GM12878 (cell line): ENCODE measurements at regions not wholly inside any gene's neighbourhood (a gene's known extent, or its start where the extent isn't known, plus 50 kb on each side); places are given as distances from the start of the nearest gene placed in this dataset.

ENCODE experiments used
- ATAC-seq: fragments of 200-7000 bp; cut with Tn5 transposase; 3 replicates; pipeline ENCODE4 v1.9.1; 2020; ENCODE audit warnings: mild to moderate bottlenecking, moderate library complexity
- BruUV-seq: library from RNA; stranded (reverse); fragments of 400-500 nt; replicated peaks from 2 replicates; lab custom pipeline; 2021; lab: Mats Ljungman, UMichigan
- CTCF ChIA-PET: fragments of 300-600 bp; sonication (Branson Sonifier 250); formaldehyde crosslinking; extraction: SDS; loops from one replicate; lab custom pipeline; 2021; ENCODE audit warnings: inconsistent platforms; lab: Yijun Ruan, JAX
- POLR2A ChIA-PET: fragments of 350-600 bp; formaldehyde crosslinking; extraction: SDS; loops from one replicate; lab custom pipeline; 2021; ENCODE audit warnings: inconsistent platforms; lab: Charles Lee
- RAD21 ChIA-PET: fragments of 300-600 bp; sonication (Branson Sonifier 250); formaldehyde crosslinking; loops from one replicate; lab custom pipeline; 2023; ENCODE audit warnings: antibody characterized with exemption; ENCODE audit not compliant: unreplicated experiment; lab: Charles Lee
- SMC1A ChIA-PET: fragments of 300-600 bp; sonication (Branson Sonifier 250); formaldehyde crosslinking; loops from one replicate; lab custom pipeline; 2023; ENCODE audit not compliant: unreplicated experiment, uncharacterized antibody; lab: Charles Lee
- DNase-seq: peaks from one replicate; pipeline ENCODE4 v3.0.0-alpha.2; 2011; ENCODE audit warnings: low read depth, low spot score
- FAIRE-seq: peaks from 3 replicates; lab custom pipeline; 2011; peaks lifted over from hg19 to GRCh38; lab: Jason Lieb, UNC
- H2AFZ ChIP-seq: 2 replicates; pipeline ENCODE4 v1.6.0; 2011; ENCODE audit warnings: low read depth, low read length, control low read depth; ENCODE audit not compliant: control insufficient read depth
- H3K27ac ChIP-seq: 2 replicates; pipeline ENCODE4 v1.5.1; 2011; ENCODE audit warnings: control low read depth; ENCODE audit not compliant: control insufficient read depth, insufficient read depth
- H3K27me3 ChIP-seq, 2 experiments: replicated peaks in 1 of 2; 2 replicates each; pipeline versions ENCODE4 v1.6.0 to v1.6.1; 2011; ENCODE audit warnings: low read length in 1 of 2; ENCODE audit not compliant: control insufficient read depth in 2 of 2, insufficient read depth in 2 of 2
- H3K36me3 ChIP-seq, 2 experiments: 2 replicates each; pipeline ENCODE4 v1.5.1; 2011; ENCODE audit warnings: low read length in 1 of 2; ENCODE audit not compliant: control insufficient read depth in 2 of 2, insufficient read depth in 2 of 2
- H3K4me1 ChIP-seq: 2 replicates; pipeline ENCODE4 v1.6.1; 2011; ENCODE audit warnings: mild to moderate bottlenecking, low read length, moderate library complexity, mixed read lengths; ENCODE audit not compliant: control insufficient read depth, insufficient read depth
- H3K4me2 ChIP-seq: 2 replicates; pipeline ENCODE4 v1.6.0; 2011; ENCODE audit warnings: control low read depth; ENCODE audit not compliant: control insufficient read depth, insufficient read depth
- H3K4me3 ChIP-seq: fragments of 200-600 bp; sonication (generic); 2 replicates; pipeline ENCODE4 v1.5.1; 2016
- H3K79me2 ChIP-seq: 2 replicates; pipeline ENCODE4 v1.6.0; 2011; ENCODE audit warnings: low read length; ENCODE audit not compliant: control insufficient read depth, insufficient read depth
- H3K9ac ChIP-seq: 2 replicates; pipeline ENCODE4 v1.8.0; 2011; ENCODE audit warnings: low read length, control low read depth, mixed read lengths; ENCODE audit not compliant: control insufficient read depth, insufficient read depth
- H3K9me3 ChIP-seq: replicated peaks from 3 replicates; pipeline ENCODE4 v1.5.1; 2011; ENCODE audit warnings: mild to moderate bottlenecking, low read length; ENCODE audit not compliant: control insufficient read depth, insufficient read depth
- H4K20me1 ChIP-seq: 2 replicates; pipeline ENCODE4 v1.6.0; 2011; ENCODE audit not compliant: control insufficient read depth, insufficient read depth
- MLLT1 ChIP-seq: fragments of 450-650 bp; IDR thresholded peaks from 2 replicates; pipeline ENCODE4 v1.6.1; 2016; ENCODE audit warnings: mild to moderate bottlenecking
- NFYB ChIP-seq: IDR thresholded peaks from 2 replicates; pipeline ENCODE4 v1.6.1; 2011; ENCODE audit warnings: low read depth, mild to moderate bottlenecking, low read length, improper control_type of control experiment, moderate library complexity; ENCODE audit not compliant: insufficient read depth
- POU2F2 ChIP-seq: IDR thresholded peaks from 3 replicates; pipeline ENCODE4 v1.6.1; 2011; ENCODE audit warnings: low read depth, mild to moderate bottlenecking, low read length, borderline replicate concordance
- RELB ChIP-seq: fragments of 450-650 bp; IDR thresholded peaks from 2 replicates; pipeline ENCODE4 v1.6.1; 2017; ENCODE audit warnings: low read depth, mild to moderate bottlenecking, moderate library complexity
- SKIL ChIP-seq: fragments of 450-650 bp; IDR thresholded peaks from 2 replicates; pipeline ENCODE4 v1.6.1; 2017; ENCODE audit warnings: mild to moderate bottlenecking, low read depth, inconsistent platforms; ENCODE audit not compliant: poor library complexity, severe bottlenecking
- SMARCA5 ChIP-seq: fragments of 450-650 bp; IDR thresholded peaks from 2 replicates; pipeline ENCODE4 v1.6.1; 2017; ENCODE audit warnings: mild to moderate bottlenecking
- WGBS: methylation state at CpG from one replicate; pipeline ENCODE4 v1.1.6; 2016; ENCODE audit warnings: low lambda C conversion rate; ENCODE audit not compliant: insufficient replicate concordance, insufficient coverage; ENCODE audit errors: missing lambda C conversion rate; 5-methylcytosine and 5-hydroxymethylcytosine counted together
- in situ Hi-C: fragments of 300-500 bp; cut with MboI; formaldehyde crosslinking; loops from 9 replicates; pipeline ENCODE4 v1.14.3; 2018; ENCODE audit warnings: mixed read lengths
- intact Hi-C: fragments of 100-400 bp; cut with micrococcal nuclease; formaldehyde crosslinking; loops from one replicate; pipeline ENCODE4 v1.14.2; 2022; ENCODE audit not compliant: unreplicated experiment

GRCh38 chr6:125596020-125596419 is 153.4 kb upstream of the HEY2 start:
- H3K9me3 ChIP-seq, result no peaks in the 10 kb centered on the region
- H3K27ac ChIP-seq, result no peak overlapping the region
- TF ChIP-seq SMARCA5, result no peak
- TF ChIP-seq SKIL, result no peak
- TF ChIP-seq MLLT1, result no peak
- no peak for TF ChIP-seq RELB
- TF ChIP-seq NFYB, result no peak
- no peak for TF ChIP-seq POU2F2
- DNase-seq (no peak), FAIRE-seq (no peak), ATAC-seq (no peak)
- 40% methylated on average over 3 of the region's 3 CpGs for WGBS
- H4K20me1 ChIP-seq, result no peaks in the 10 kb centered on the region
- CTCF ChIA-PET, result interaction anchor here (0.6 kb wide), 2 partner anchors 119 to 468 kb away, joined by 3 read pairs; no protein-coding TSS in a partner anchor
- in situ Hi-C loops, result no loop called here
- RAD21 ChIA-PET, result no interaction called here
- intact Hi-C loops, result no loop called here
- H3K4me1 ChIP-seq, result no peaks in the 10 kb centered on the region
- no peaks in the 10 kb centered on the region; a peak in 1 of 4 replicates for H3K27me3 ChIP-seq
- no peak overlapping the region for H3K4me2 ChIP-seq
- POLR2A ChIA-PET, result no interaction called here
- H2AFZ ChIP-seq, result no peak overlapping the region
- H3K4me3 ChIP-seq, result no peak overlapping the region
- H3K79me2 ChIP-seq, result no peaks in the 10 kb centered on the region
- SMC1A ChIA-PET, result no interaction called here
- no peak overlapping the region for H3K9ac ChIP-seq
- no peaks in the 10 kb centered on the region for H3K36me3 ChIP-seq
- BruUV-seq, result no TSS peak
